Left colon (tissue), 2 donors: ENCODE measurements at regions not wholly inside any gene's neighbourhood (a gene's known extent, or its start where the extent isn't known, plus 50 kb on each side); places are given as distances from the start of the nearest gene placed in this dataset.
A peak's percentile ranks its signal among the peaks of the same experiment; 100 is the strongest.

ENCODE experiments used
- ATAC-seq: fragments of 200-7000 bp; cut with Tn5 transposase; one replicate; pipeline ENCODE4 v1.9.1; 2020; ENCODE audit warnings: mild to moderate bottlenecking, moderate library complexity
- DNase-seq, 2 donors: peaks; one replicate each; pipeline ENCODE4 v3.0.0-alpha.2; 2020
- intact Hi-C, 2 donors: fragments of 100-400 bp; cut with DNase I in 1 of 2; cut with micrococcal nuclease in 1 of 2; formaldehyde crosslinking; loops; one replicate each; pipeline versions ENCODE4 v1.11.2 to v1.14.0; 2022; cut with DNase I, micrococcal nuclease
- donor health status: DM: no; HTN: no; CAD: no.
- donor health status: DM: yes; HTN: yes; CAD: no.

- ATAC-seq (no peak), DNase-seq (no peak)
- intact Hi-C loops: no loop called here
These were observed 95.3 kb upstream of the FAM136A start for GRCh38 chr2:70397186-70397585.

DNA sequence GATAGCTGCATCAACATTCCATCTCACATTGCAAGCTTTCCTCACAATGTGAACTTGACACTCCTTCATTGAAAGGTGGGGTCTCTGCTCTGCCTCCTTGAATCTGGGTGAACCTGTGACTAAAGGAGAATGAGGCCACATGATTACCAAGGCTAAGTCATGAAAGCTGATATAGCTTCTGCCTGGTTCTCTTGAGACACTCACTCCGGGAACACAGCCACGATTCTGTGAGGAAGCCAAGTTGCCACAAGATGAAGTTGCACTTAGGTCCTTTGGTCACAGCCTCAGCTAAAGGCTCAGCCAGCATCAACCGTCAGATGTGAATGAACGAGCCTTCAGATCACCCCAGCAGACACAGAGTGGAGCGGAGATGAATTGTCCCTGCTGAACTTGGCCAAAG lies 94.7 kb upstream of the FAM136A start:
- DNase-seq (no peak), ATAC-seq (no peak)
- intact Hi-C loops: no loop called here

GRCh38 chr2:70393881-70394280 lies 92.0 kb upstream of the FAM136A start:
- DNase-seq (no peak), ATAC-seq (no peak)
- intact Hi-C loops: no loop called here

- ATAC-seq: no peak
- DNase-seq: no peak
- intact Hi-C loops: no loop called here
These were observed 90.1 kb upstream of the FAM136A start for GRCh38 chr2:70391988-70392387.

- ATAC-seq (no peak), DNase-seq (no peak)
- intact Hi-C loops: no loop called here
These were observed 89.4 kb upstream of the FAM136A start for GRCh38 chr2:70391259-70391658.

GRCh38 chr2:70388813-70389212 lies 86.9 kb upstream of the FAM136A start:
- intact Hi-C loops: no loop called here
- ATAC-seq (no peak), DNase-seq (no peak)

DNA sequence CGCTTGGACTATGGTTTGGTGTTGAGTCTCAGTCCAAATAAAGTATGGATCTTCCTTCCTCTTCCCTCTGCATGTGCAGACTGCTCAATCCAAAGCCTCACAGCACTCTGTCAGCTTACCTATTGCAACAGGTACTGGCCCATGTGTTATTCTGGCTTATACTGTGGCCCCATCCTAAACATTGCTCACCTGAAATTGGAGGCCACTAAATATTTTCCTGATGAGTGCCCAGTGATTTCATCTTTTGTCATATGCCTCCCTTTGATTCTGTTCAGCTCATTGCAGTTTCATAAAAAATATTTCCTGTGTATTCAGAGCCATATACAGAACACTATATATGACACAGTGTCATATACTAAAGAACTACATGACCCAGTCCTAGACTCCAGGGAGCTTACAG lies 86.3 kb upstream of the FAM136A start:
- intact Hi-C loops: no loop called here
- ATAC-seq (no peak), DNase-seq (no peak)

GRCh38 chr2:70385966-70386595 lies 84.2 kb upstream of the FAM136A start:
- ATAC-seq (no peak), DNase-seq (no peak)
- intact Hi-C loops: no loop called here

DNA sequence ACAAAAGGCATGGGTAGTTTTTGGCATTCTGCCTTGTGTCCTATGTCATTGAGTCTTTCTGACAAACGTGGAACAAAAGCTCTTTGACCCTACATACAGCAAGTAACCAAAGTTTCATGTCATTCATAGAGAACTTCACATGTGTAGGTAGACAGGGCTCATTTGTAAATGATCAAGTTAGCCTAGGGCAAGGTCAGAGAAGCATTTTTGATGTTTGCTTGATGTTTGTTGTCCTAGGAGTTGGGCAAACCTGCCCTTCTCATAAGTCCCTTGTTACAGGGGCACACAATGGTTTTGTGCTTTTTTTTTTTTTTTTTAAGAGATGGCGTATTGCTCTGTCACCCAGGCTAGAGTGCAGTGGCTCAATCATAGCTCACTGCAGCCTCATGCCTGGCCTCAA lies 83.3 kb upstream of the FAM136A start:
- ATAC-seq: no peak
- intact Hi-C loops: no loop called here
- DNase-seq: no peak

DNA sequence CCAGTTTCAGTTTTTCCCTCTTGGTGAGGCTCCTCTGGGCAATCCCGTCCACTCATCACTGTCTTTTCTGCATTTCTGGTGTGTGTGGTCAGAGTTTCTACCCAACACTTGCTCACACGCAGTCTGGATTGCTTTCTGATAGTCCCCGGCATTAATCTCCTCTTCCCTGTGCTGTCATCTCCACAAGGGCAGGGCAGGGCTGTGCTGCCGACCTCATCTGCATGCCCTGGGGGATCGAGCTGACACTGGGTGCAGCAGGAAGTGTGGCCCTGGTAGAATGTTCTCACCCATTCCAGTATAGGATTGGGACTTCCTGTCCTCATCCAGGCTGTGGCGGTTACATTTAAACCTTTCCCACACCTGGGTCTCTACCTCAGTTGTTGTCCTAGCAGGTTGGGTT lies 80.0 kb upstream of the FAM136A start:
- DNase-seq (no peak), ATAC-seq (peak; percentile 73)
- intact Hi-C loops: no loop called here

DNA sequence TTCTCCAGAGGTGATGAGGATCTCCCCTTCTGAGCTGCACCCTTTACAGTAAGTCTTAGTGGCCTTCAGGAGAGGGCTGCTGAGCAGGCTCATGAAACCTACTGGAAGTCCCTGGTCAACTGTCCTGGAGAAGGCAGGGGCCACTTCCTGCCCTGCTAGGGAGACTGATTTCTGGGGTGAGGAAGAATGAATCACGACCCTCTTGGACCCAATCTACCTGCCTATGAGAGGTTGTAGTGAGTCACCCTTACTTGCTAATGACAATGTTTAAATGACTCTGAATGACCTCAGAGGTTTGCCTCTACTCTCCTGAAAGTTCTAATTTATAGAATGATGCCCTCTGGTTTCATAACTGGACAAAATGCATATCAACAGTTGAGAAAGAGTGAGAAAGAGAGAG lies 79.4 kb upstream of the FAM136A start:
- ATAC-seq (no peak), DNase-seq (no peak)

DNA sequence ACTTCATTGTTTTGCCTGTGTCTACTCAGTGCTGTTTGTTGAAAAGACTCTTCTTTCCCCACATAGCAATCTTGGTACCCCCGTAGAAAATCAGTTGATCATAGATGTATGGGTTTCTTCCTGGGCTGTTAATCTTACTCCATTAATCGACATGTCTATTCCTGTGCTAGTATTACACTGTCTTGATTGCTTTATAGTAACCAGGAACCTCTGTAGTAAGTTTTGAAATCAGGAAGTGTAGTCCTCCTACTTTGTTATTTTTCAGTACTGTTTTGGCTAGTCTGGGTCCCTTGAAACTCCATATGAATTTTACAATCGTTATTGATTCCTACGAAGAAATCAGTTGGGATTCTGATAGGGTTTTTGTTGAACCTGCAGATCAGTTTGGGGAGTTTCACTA lies 78.8 kb upstream of the FAM136A start:
- DNase-seq (no peak), ATAC-seq (no peak)
- intact Hi-C loops: no loop called here

More for the DNA sequence above, 79.4 kb upstream of the FAM136A start:
- intact Hi-C loops: no loop called here

DNA sequence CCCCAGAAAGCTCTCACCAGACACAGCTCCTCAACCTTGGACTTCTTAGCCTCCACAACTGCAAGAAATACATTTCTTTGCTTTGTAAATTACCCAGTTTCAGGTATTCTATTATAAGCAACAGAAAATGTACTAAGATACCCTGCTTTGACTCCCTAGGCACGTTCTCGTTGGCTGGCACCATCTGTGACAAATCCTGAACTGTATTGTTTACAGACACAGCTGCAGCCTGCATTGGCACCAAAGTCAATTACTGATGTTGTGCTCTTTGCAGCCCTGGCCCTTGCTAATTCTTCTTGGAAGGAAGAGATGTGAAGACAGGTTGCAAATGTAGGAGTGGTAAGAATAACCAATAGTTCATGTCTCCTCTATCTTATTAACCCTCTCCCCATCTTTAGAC lies 72.7 kb upstream of the FAM136A start:
- ATAC-seq (no peak), DNase-seq (no peak)
- intact Hi-C loops: no loop called here

- intact Hi-C loops: no loop called here
- DNase-seq: no peak
- ATAC-seq: no peak
These were observed 69.9 kb upstream of the FAM136A start for GRCh38 chr2:70371753-70372152.

DNA sequence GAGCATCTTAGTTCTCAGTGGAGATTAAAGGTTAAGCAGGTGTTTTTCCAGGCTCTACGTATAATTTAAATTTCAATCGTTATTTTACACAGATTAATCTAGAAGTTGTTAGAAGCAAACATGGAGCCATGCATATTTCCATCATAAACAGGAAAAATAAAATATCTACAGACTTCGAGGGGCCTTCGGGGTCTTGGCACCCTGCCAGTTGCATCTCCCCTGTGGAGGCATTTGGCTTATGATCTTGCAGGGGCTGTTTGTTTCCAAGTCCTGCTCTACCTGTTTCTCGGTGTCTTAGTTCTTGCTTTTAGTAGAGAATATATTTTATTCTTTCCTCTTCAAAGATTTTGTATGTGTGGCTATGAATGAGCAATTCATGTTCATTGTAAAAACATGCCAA lies 67.2 kb upstream of the FAM136A start:
- DNase-seq: no peak
- intact Hi-C loops: no loop called here
- no peak for ATAC-seq

DNA sequence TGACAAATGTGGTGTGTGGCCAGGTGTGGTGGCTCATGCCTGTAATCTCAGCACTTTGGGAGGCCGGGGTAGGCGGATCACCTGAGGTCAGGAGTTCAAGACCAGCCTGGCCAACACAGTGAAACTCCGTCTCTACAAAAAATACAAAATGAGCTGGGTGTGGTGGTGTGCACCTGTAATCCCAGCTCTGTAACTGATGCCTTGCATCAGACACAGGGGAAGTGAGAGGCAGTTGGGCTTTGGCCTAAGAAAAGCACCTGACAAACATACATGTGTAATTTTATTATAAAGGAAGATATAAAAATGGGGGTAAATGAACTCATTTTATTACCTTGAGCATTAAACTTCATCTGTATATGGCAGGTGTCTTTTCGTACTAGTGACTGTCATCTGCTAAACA lies 66.7 kb upstream of the FAM136A start:
- intact Hi-C loops: no loop called here
- peak; percentile 55 for ATAC-seq
- no peak for DNase-seq

GRCh38 chr2:70367722-70368323 lies 66.0 kb upstream of the FAM136A start:
- intact Hi-C loops: no loop called here

GRCh38 chr2:70362661-70363060 lies 60.8 kb upstream of the FAM136A start:
- intact Hi-C loops: no loop called here
- no peak for ATAC-seq
- DNase-seq: no peak

More at GRCh38 chr2:70367722-70368323, 66.0 kb upstream of the FAM136A start:
- DNase-seq (peak; percentile 48 to 82), ATAC-seq (peak; percentile 85)

GRCh38 chr2:70360661-70361270 lies 58.9 kb upstream of the FAM136A start:
- intact Hi-C loops: no loop called here
- ATAC-seq (peak; percentile 75), DNase-seq (no peak)

GRCh38 chr2:70357684-70358071 lies 55.8 kb upstream of the FAM136A start:
- ATAC-seq (no peak), DNase-seq (no peak)
- intact Hi-C loops: no loop called here
